ENCODE measurements at regions not wholly inside any gene's neighbourhood (a gene's known extent, or its start where the extent isn't known, plus 50 kb on each side); places are given as distances from the start of the nearest gene placed in this dataset.

GRCh38 chr2:143899987-143900386, 619.9 kb downstream of the ZEB2 start:
- TF ChIP-seq, protein P1, sequence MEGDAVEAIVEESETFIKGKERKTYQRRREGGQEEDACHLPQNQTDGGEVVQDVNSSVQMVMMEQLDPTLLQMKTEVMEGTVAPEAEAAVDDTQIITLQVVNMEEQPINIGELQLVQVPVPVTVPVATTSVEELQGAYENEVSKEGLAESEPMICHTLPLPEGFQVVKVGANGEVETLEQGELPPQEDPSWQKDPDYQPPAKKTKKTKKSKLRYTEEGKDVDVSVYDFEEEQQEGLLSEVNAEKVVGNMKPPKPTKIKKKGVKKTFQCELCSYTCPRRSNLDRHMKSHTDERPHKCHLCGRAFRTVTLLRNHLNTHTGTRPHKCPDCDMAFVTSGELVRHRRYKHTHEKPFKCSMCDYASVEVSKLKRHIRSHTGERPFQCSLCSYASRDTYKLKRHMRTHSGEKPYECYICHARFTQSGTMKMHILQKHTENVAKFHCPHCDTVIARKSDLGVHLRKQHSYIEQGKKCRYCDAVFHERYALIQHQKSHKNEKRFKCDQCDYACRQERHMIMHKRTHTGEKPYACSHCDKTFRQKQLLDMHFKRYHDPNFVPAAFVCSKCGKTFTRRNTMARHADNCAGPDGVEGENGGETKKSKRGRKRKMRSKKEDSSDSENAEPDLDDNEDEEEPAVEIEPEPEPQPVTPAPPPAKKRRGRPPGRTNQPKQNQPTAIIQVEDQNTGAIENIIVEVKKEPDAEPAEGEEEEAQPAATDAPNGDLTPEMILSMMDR (IDR thresholded peaks at IDR 0.05; ENCODE audit: low read depth, low read length, missing input control), result no peak
- TF ChIP-seq YY1 (IDR thresholded peaks at IDR 0.05), result no peak
